Neural cell (in vitro differentiated cells): ENCODE measurements at regions not wholly inside any gene's neighbourhood (a gene's known extent, or its start where the extent isn't known, plus 50 kb on each side); places are given as distances from the start of the nearest gene placed in this dataset.

Source experiments
- H2AFZ ChIP-seq: fragments of 200-600, 300-800 bp; sonication (generic), shearing (Covaris generic); 2 replicates; pipeline ENCODE4 v1.6.0; 2014; ENCODE audit warnings: low read depth, mild to moderate bottlenecking, antibody characterized with exemption, low read length, moderate library complexity
- H3F3A ChIP-seq: fragments of 200-600 bp; shearing (Covaris generic); 2 replicates; pipeline ENCODE4 v1.6.1; 2016; ENCODE audit warnings: mild to moderate bottlenecking, moderate library complexity, mixed read lengths, antibody characterized with exemption, low read length; ENCODE audit not compliant: insufficient read depth, poor library complexity, severe bottlenecking
- H3K27ac ChIP-seq: fragments of 200-600, 300-800 bp; sonication (generic), shearing (Covaris generic); 2 replicates; pipeline ENCODE4 v1.5.1; 2014; ENCODE audit warnings: mild to moderate bottlenecking, low read length, moderate library complexity
- H3K27me3 ChIP-seq: fragments of 300-800, 200-600 bp; sonication (generic), shearing (Covaris generic); 2 replicates; pipeline ENCODE4 v1.6.0; 2014; ENCODE audit warnings: mild to moderate bottlenecking, low read depth, low read length, moderate library complexity; ENCODE audit not compliant: insufficient read depth
- H3K36me3 ChIP-seq: fragments of 300-800, 200-600 bp; sonication (generic), shearing (Covaris generic); 2 replicates; pipeline ENCODE4 v1.5.1; 2014; ENCODE audit warnings: mild to moderate bottlenecking, antibody characterized with exemption, low read length, moderate library complexity; ENCODE audit not compliant: insufficient read depth
- H3K4me2 ChIP-seq: fragments of 300-800, 200-600 bp; sonication (generic), shearing (Covaris generic); 2 replicates; pipeline ENCODE4 v1.6.0; 2014; ENCODE audit warnings: mild to moderate bottlenecking, low read length
- H3K4me3 ChIP-seq: fragments of 300-800, 200-600 bp; sonication (generic), shearing (Covaris generic); 2 replicates; pipeline ENCODE4 v1.5.1; 2014; ENCODE audit warnings: mild to moderate bottlenecking, low read length, moderate library complexity
- H3K79me2 ChIP-seq: fragments of 200-600 bp; shearing (Covaris generic); replicated peaks from 2 replicates; pipeline ENCODE4 v1.6.0; 2014; ENCODE audit warnings: mild to moderate bottlenecking, low read length, moderate library complexity; ENCODE audit not compliant: insufficient read depth
- H3K9ac ChIP-seq: fragments of 300-800, 200-600 bp; sonication (generic), shearing (Covaris generic); 2 replicates; pipeline ENCODE4 v1.6.1; 2016; ENCODE audit warnings: mild to moderate bottlenecking, low read length, mixed read lengths
- H3K9me2 ChIP-seq: fragments of 200-600 bp; shearing (Covaris generic); 2 replicates; pipeline ENCODE4 v1.6.1; 2016; ENCODE audit warnings: mild to moderate bottlenecking, low read length, mixed read lengths; ENCODE audit not compliant: insufficient read depth
- H3K9me3 ChIP-seq: fragments of 200-600, 300-800 bp; sonication (generic), shearing (Covaris generic); 2 replicates; pipeline ENCODE4 v1.6.1; 2016; ENCODE audit warnings: mild to moderate bottlenecking, mixed run types, low read length, moderate library complexity, mixed read lengths
- H4K20me1 ChIP-seq: fragments of 200-600 bp; shearing (Covaris generic); 2 replicates; pipeline ENCODE4 v1.6.1; 2016; ENCODE audit warnings: mild to moderate bottlenecking, mixed run types; ENCODE audit not compliant: insufficient read depth
- CTCF ChIP-seq: fragments of 450-650 bp; IDR thresholded peaks from 2 replicates; pipeline ENCODE4 v1.5.1; 2014; ENCODE audit warnings: antibody characterized with exemption, mild to moderate bottlenecking, moderate library complexity; ENCODE audit not compliant: poor library complexity, severe bottlenecking
- EP300 ChIP-seq: fragments of 450-650 bp; conservative IDR thresholded peaks from 2 replicates; pipeline ENCODE4 v1.6.1; 2014; ENCODE audit warnings: antibody characterized with exemption, mild to moderate bottlenecking, moderate library complexity; ENCODE audit not compliant: poor library complexity, severe bottlenecking
- EZH2 ChIP-seq: fragments of 200-600, 300-800 bp; shearing (Covaris generic), sonication (generic); IDR thresholded peaks from 2 replicates; pipeline ENCODE4 v1.6.1; 2014; ENCODE audit warnings: antibody characterized with exemption, low read length, borderline replicate concordance, mild to moderate bottlenecking; ENCODE audit not compliant: insufficient read depth, poor library complexity, severe bottlenecking
- MXI1 ChIP-seq: fragments of 450-650 bp; conservative IDR thresholded peaks from 2 replicates; pipeline ENCODE4 v1.6.1; 2014; ENCODE audit warnings: antibody characterized with exemption, mild to moderate bottlenecking; ENCODE audit not compliant: poor library complexity, severe bottlenecking
- POLR2AphosphoS5 ChIP-seq: IDR thresholded peaks from 2 replicates; pipeline ENCODE4 v1.6.1; 2012
- RAD21 ChIP-seq: fragments of 450-650 bp; conservative IDR thresholded peaks from 2 replicates; pipeline ENCODE4 v1.6.1; 2014; ENCODE audit warnings: antibody characterized with exemption, mild to moderate bottlenecking, moderate library complexity
- REST ChIP-seq: IDR thresholded peaks from 2 replicates; pipeline ENCODE4 v1.6.1; 2012; ENCODE audit warnings: borderline replicate concordance
- SMC3 ChIP-seq: fragments of 450-650 bp; conservative IDR thresholded peaks from 2 replicates; pipeline ENCODE4 v1.6.1; 2014; ENCODE audit warnings: antibody characterized with exemption, mild to moderate bottlenecking, moderate library complexity; ENCODE audit not compliant: poor library complexity
- TAF1 ChIP-seq: IDR thresholded peaks from 2 replicates; pipeline ENCODE4 v1.6.1; 2012; ENCODE audit warnings: low read depth

GRCh38 chr1:43061757-43062156 lies 103.1 kb upstream of the SLC2A1 start:
- Histone ChIP-seq H3K27me3 (no peaks in the 10 kb centered on the region), H4K20me1 (no peaks in the 10 kb centered on the region), H3K9me2 (no peaks in the 10 kb centered on the region), H3K9me3 (no peaks in the 10 kb centered on the region), H3K4me3 (no peak overlapping the region), H2AFZ (no peak overlapping the region), H3K36me3 (no peaks in the 10 kb centered on the region), H3K27ac (no peak overlapping the region), H3K4me2 (no peak overlapping the region), H3K79me2 (no peaks in the 10 kb centered on the region), H3F3A (no peaks in the 10 kb centered on the region), H3K9ac (no peak overlapping the region)
- TF ChIP-seq RAD21 (no peak), SMC3 (no peak), EP300 (no peak), REST (no peak), CTCF (no peak), POLR2AphosphoS5 (no peak), TAF1 (no peak), MXI1 (no peak), EZH2 (no peak)

GRCh38 chr1:43059640-43060574 lies 101.2 kb upstream of the SLC2A1 start:
- H3K27me3 ChIP-seq = no peaks in the 10 kb centered on the region
- H3K36me3 ChIP-seq = no peaks in the 10 kb centered on the region
- TF ChIP-seq EP300 = no peak
- no peak for TF ChIP-seq EZH2
- TF ChIP-seq TAF1 = no peak
- no peak for TF ChIP-seq SMC3
- no peak for TF ChIP-seq CTCF
- H3K9me3 ChIP-seq = no peaks in the 10 kb centered on the region
- no peaks in the 10 kb centered on the region for H4K20me1 ChIP-seq
- H3K4me3 ChIP-seq = no peak overlapping the region
- no peak overlapping the region for H2AFZ ChIP-seq
- H3F3A ChIP-seq = no peaks in the 10 kb centered on the region
- H3K27ac ChIP-seq = no peak overlapping the region
- no peaks in the 10 kb centered on the region for H3K9me2 ChIP-seq
- H3K9ac ChIP-seq = no peak overlapping the region
- no peak overlapping the region for H3K4me2 ChIP-seq
- no peaks in the 10 kb centered on the region for H3K79me2 ChIP-seq
